T1000 (cell line): ENCODE measurements at regions not wholly inside any gene's neighbourhood (a gene's known extent, or its start where the extent isn't known, plus 50 kb on each side); places are given as distances from the start of the nearest gene placed in this dataset.
A peak's percentile ranks its signal among the peaks of the same experiment; 100 is the strongest.
"Not testable (repeated sequence)": the region's sequence is repeated elsewhere in the genome, so short reads cannot be mapped to it uniquely, and the experiment has no call there.

Experiments
- DNase-seq: peaks from one replicate; lab custom pipeline; 2025; ENCODE audit warnings: mixed read lengths; lab: John Stamatoyannopoulos, UW

DNA sequence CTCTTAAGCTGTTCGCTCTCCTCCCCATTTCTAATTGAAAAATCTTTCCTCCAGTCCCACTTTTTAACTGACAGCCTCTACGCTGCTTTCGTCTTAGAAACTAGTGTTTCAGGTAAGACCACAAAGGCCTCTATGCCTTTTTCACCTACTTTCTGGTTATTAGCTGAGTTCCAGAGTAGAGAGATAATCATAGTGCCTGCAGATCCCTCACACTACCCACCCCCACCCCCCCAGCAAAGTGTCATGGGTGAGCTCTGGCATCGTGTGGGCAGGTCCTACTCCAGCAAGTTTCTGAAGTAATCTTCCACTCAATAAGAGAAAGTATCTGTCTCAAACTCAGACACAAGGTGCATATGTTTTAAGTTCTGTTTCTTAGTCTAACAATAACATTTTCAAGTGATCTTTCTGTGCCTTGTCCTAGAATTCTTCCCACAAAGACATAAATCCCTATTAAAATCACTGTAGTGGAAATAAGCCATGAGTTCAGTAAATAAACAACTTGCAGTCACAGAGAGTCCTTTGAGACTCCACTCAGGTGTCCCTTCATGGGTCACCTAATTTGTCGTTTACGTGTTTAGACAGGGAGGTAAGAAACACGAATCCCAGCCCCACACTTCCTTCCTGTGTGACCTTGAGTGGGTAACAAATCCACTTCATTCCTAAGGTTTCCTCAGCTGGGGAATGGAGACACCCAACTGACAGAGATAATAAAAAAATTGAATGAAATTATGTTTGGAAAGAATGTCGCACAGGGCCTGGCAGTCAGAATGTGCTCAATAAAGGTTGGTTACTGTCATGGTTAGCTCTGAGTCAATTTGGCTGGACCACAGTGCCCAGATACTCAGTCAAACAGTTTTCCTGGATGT lies 228.9 kb upstream of the CAND1 start:
- no peak for DNase-seq

DNA sequence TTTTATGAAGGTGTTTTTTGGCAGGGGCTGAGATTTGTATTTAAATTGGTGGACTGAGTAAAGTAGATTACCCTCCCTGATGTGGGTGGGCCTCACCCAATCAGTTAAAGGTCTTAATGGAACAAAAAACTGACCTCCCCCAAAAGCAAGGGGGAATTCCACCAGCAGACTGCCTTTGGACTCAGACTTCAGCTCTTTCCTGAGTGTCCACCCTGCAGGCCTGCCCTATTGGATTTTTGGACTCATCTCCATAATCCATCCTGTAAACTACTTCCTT lies 228.4 kb upstream of the CAND1 start:
- DNase-seq: no peak

DNA sequence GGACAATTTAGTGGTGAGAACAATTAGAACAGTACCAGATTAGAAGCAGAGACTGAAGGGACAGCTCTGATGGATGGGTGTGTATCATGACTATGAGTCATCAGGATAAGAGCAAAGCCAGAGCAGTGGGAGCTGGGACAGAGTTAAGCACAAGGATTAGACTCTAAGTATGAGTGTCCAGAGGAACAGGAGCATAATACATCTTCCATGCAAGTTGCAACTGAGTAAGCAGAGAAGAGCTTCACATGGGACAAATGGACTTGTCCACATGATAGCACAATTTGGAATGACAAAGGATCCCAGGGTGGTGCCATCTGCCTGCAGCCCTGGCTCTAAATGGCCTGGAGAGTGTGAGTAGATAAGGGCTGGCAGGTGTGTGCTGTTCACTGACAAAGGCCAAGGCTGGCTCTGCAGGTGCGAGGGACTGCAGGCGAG lies 226.4 kb upstream of the CAND1 start:
- DNase-seq: no peak

DNA sequence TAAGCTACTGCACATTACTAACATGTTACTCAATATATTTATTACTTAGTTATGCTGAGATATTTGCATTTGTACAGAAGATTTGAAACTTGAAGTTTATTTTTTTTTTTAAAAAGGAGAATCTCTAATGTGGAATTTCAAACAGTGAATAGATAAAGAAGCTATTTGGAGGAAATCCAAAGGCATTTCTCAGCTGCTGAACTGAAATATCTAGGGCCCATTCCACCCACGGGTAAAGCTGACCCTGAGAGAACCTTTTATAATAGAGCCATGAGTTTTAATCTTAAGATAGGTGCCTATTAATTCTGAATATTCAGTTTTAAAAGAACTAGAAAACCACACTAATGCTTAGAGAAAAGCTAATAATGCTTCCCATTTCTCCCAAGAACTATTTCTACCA lies 225.4 kb upstream of the CAND1 start:
- no peak for DNase-seq

DNA sequence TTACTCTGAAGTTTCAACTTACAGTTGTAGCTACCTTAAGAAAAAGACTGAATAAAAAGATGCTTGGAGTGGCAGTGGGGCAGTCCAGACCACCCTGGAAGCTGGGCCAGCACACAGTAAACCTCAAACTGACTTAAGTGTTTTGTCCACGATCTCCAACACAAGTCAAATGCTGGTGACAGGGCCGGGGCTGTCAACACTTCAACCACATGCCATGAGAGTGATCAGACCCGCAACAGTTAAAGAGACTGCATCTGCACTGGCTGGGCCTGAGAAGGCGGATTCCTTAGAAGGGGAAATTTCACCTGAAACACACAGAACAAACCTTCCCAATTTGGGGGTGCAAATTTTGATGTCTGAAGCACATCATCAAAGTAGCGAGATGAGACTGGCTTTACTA lies 223.5 kb upstream of the CAND1 start:
- no peak for DNase-seq

GRCh38 chr12:67046062-67046461 lies 223.1 kb upstream of the CAND1 start:
- no peak for DNase-seq

DNA sequence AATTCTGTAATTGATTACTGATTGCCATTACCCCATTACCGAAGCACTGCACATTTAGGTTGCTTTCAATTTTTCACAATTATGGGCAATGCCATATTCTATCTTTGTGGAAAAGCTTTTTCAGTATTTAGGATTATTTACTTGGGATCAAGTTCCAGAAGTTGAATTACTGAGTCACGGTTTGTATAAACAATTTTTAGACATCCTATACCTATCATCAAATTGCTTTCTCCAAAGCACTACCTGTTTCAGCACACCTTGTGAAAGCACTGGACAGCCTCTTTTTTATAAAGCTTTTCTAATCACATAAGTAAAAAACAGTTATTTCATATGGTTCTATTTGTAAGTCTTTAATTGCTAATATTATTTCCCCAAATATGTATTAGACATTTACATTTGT lies 221.5 kb upstream of the CAND1 start:
- DNase-seq: no peak

DNA sequence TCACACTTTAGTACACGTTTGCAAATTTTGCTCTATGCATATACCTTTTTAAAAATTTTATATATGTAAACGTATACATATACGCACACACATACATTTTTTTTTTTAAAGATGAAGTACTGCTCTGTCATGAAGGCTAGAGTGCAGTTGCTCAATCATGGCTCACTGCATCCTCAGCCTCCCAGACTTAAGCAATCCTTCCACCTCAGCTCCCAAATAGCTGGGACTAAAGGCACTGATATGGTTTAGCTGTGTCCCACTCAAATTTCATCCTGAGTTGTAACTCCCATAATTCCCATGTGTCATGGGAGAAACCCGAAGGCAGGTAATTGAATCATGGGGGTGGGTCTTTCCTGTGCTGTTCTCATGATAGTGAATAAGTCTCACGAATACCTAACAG lies 220.8 kb upstream of the CAND1 start:
- DNase-seq: no peak

DNA sequence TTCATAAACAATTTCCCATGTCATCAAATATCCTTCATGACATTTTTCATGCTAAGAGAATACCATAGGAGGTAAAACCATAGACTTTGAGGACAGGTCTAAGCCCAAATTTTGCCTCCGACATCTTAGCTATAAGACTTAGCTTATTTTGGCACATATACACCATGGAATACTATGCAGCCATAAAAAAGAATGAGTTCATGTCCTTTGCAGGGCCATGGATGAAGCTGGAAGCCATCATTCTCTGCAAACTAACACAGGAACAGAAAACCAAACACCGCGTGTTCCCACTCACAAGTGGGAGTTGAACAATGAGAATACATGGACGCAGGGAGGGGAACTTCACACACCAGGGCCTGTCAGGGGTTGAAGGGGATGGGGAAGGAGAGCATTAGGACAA lies 220.0 kb upstream of the CAND1 start:
- DNase-seq: not testable (repeated sequence)

GRCh38 chr12:67052981-67053380 lies 216.2 kb upstream of the CAND1 start:
- no peak for DNase-seq

- no peak for DNase-seq
Observed at GRCh38 chr12:67056329-67056728, 212.8 kb upstream of the CAND1 start.

DNA sequence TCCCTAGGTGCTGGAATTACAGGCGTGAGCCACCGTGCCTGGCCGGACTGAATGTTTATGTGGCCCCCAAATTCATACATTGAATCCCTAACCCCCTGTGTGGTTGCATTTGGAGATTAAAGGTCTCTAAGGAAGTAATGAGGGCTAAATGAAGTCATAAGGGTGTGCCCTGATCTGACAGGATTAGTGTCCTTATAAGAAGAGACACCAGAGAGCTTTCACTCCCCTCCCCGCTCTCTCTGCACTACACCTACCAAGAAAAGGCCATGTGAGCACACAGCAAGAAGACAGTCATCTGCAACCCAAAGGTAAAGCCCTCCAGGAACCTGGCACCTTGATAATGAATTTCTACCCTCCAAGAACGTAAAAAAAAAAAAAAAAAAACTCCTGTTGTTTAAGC lies 212.1 kb upstream of the CAND1 start:
- DNase-seq: no peak

DNA sequence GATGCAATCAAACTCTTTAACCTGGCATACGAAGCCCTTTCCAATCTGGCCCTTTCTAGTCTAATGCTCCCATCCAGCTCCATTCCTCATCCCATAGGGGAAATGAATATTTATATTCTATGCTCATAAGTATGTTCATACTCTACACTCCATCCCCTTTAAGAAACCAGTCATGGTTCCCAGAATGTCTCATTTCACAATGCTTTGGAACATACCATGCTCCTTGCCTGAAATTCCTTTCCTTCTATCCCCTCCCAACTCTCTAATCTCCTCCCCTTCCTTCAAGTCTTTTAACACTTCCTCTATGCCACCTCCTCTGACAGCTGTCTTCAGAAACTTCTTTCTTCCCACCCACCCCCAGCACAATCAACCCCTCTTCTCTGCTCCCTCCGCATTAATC lies 207.0 kb upstream of the CAND1 start:
- DNase-seq: no peak

GRCh38 chr12:67067453-67068203 lies 201.5 kb upstream of the CAND1 start:
- no peak for DNase-seq

- no peak for DNase-seq
Observed at GRCh38 chr12:67068204-67068731, 200.9 kb upstream of the CAND1 start.

GRCh38 chr12:67068761-67069450 lies 200.3 kb upstream of the CAND1 start:
- DNase-seq: peak; percentile 52

- peak; percentile 48 for DNase-seq
Observed at GRCh38 chr12:67069451-67070306, 199.5 kb upstream of the CAND1 start.

GRCh38 chr12:67070307-67070600 lies 198.9 kb upstream of the CAND1 start:
- DNase-seq: no peak

DNA sequence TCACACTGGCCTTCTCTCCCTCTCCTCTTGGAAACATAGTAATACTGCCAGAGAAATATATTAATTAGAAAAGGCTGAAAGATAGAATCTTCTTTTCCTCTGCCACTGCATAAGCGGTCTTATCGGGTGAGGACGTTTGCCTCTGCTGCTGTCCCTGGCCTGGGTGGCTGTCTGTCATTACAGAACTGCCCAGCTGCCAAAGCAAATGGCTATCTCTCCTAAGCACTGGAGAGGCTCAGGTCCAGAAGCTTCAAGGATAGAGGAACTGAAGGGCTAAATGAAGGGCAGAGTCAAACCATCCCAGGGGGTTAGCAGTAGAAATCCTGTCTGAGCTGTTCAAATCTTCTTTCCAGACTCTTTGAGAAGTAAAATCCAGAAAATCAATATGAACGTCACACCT lies 198.6 kb upstream of the CAND1 start:
- DNase-seq: no peak

DNA sequence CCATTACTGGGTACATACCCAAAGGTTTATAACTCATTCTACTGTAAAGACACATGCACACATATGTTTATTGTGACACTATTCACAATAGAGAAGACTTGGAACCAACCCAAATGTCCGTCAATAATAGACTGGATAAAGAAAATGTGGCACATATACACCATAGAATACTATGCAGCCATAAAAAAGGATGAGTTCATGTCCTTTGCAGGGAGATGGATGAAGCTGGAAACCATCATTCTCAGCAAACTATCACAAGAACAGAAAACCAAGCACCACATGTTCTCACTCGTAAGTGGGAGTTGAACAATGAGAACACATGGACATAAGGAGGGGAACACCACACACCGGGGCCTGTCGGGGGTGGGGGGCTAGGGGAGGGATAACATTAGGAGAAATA lies 196.9 kb upstream of the CAND1 start:
- not testable (repeated sequence) for DNase-seq

DNA sequence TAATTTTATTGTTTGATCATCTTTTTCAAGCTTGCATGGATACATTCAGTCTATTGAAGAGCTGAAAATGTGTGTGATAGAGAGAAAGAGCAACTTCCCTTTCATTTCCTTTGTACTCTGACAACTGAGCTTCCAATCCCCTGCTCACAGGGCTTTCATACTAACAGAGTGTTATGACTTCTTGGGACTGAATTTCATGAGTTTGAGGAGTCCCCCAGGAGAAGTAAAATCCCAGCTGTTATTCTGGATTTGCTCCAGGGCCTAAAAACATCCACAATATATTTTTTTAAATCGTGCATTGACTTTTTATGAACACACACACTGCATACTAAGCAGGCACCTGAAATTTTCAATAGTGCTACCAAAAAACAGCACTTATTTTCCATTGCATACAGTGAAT lies 195.8 kb upstream of the CAND1 start:
- no peak for DNase-seq

DNA sequence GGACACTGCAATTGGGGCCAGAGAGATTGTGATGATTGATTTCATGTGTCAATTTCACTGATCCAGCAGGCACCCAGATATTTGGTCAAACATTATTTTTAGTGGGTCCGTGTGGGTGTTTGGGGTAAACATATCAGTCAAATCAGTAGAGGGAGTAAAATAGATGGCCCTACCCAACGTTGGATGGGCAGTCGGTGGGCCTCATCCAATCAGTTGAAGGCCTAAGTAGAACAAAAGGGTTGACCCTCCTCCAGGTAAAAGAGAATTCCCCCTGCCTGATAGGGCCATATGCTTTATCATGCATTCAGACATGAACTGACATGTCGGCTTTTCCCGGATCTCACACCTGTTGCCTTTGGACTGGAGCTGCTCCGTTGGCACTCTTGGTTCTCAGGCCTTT lies 195.1 kb upstream of the CAND1 start:
- no peak for DNase-seq
